Liver (tissue), 8 donors: ENCODE measurements at regions not wholly inside any gene's neighbourhood (a gene's known extent, or its start where the extent isn't known, plus 50 kb on each side); places are given as distances from the start of the nearest gene placed in this dataset.

Source experiments
- DNase-seq: peaks from one replicate; pipeline ENCODE4 v3.0.0-alpha.2; 2017; ENCODE audit warnings: low spot score
- H3K27ac ChIP-seq, 2 donors: one replicate each; pipeline ENCODE4 v1.7.0; 2013; ENCODE audit warnings: inconsistent platforms in 2 of 2, low read length in 2 of 2, control low read depth in 1 of 2, low read depth in 1 of 2, mild to moderate bottlenecking in 1 of 2
- H3K27me3 ChIP-seq, 4 donors: one replicate each; pipeline versions ENCODE4 v1.6.1 to v1.7.0; 2013; ENCODE audit warnings: low read length in 3 of 4, inconsistent platforms in 1 of 4, mild to moderate bottlenecking in 1 of 4, moderate library complexity in 1 of 4; ENCODE audit not compliant: control insufficient read depth in 4 of 4, insufficient read depth in 4 of 4
- H3K36me3 ChIP-seq, 4 donors: one replicate each; pipeline versions ENCODE4 v1.6.1 to v1.7.0; 2013; ENCODE audit warnings: low read length in 3 of 4, mild to moderate bottlenecking in 3 of 4, low read depth in 1 of 4, moderate library complexity in 1 of 4; ENCODE audit not compliant: control insufficient read depth in 4 of 4, insufficient read depth in 3 of 4
- H3K4me1 ChIP-seq, 4 donors: one replicate each; pipeline versions ENCODE4 v1.6.1 to v1.7.0; 2013; ENCODE audit warnings: low read length in 3 of 4, mild to moderate bottlenecking in 3 of 4, moderate library complexity in 1 of 4; ENCODE audit not compliant: control insufficient read depth in 4 of 4, insufficient read depth in 4 of 4
- H3K4me3 ChIP-seq, 3 donors: one replicate each; pipeline versions ENCODE4 v1.6.1 to v1.7.0; 2013; ENCODE audit warnings: low read length in 3 of 3, control low read depth in 1 of 3, low read depth in 1 of 3, mild to moderate bottlenecking in 1 of 3
- H3K9ac ChIP-seq, 2 donors: one replicate each; pipeline ENCODE4 v1.7.0; 2013; ENCODE audit warnings: low read length in 2 of 2, mild to moderate bottlenecking in 2 of 2, moderate library complexity in 2 of 2, control low read depth in 1 of 2, low read depth in 1 of 2
- H3K9me3 ChIP-seq, 4 donors: one replicate each; pipeline versions ENCODE4 v1.6.1 to v1.7.0; 2013; ENCODE audit warnings: low read length in 3 of 4; ENCODE audit not compliant: control insufficient read depth in 4 of 4
- ATF3 ChIP-seq: IDR thresholded peaks from 2 replicates; pipeline ENCODE4 v1.6.1; 2016; ENCODE audit warnings: antibody characterized with exemption
- CTCF ChIP-seq: fragments of 150-350 bp; IDR thresholded peaks from 2 replicates; pipeline ENCODE4 v1.5.1; 2017; ENCODE audit warnings: improper control_type of control experiment, low read depth, low read length; ENCODE audit not compliant: missing input control
- EGR1 ChIP-seq, 2 donors: IDR thresholded peaks; 2 replicates each; pipeline ENCODE4 v1.6.1; 2016 to 2018; ENCODE audit warnings: antibody characterized with exemption in 2 of 2, low read depth in 2 of 2
- FOXA1 ChIP-seq: IDR thresholded peaks from 2 replicates; pipeline ENCODE4 v1.6.1; 2016; ENCODE audit warnings: antibody characterized with exemption
- FOXA2 ChIP-seq: IDR thresholded peaks from 2 replicates; pipeline ENCODE4 v1.6.1; 2016; ENCODE audit warnings: antibody characterized with exemption
- HNF4A ChIP-seq, 2 donors: conservative IDR thresholded peaks; 2 replicates each; pipeline ENCODE4 v1.6.1; 2016; ENCODE audit warnings: antibody characterized with exemption in 2 of 2, mild to moderate bottlenecking in 2 of 2
- HNF4G ChIP-seq: IDR thresholded peaks from 2 replicates; pipeline ENCODE4 v1.6.1; 2016; ENCODE audit warnings: antibody characterized with exemption
- JUND ChIP-seq, 2 donors: IDR thresholded peaks; 2 replicates each; pipeline ENCODE4 v1.6.1; 2016; ENCODE audit warnings: antibody characterized with exemption in 2 of 2
- MAX ChIP-seq: IDR thresholded peaks from 2 replicates; pipeline ENCODE4 v1.6.1; 2016; ENCODE audit warnings: antibody characterized with exemption
- NR2F2 ChIP-seq: IDR thresholded peaks from 2 replicates; pipeline ENCODE4 v1.6.1; 2016; ENCODE audit warnings: antibody characterized with exemption
- RAD21 ChIP-seq, 2 donors: IDR thresholded peaks; 2 replicates each; pipeline ENCODE4 v1.6.1; 2016; ENCODE audit warnings: antibody characterized with exemption in 2 of 2, mild to moderate bottlenecking in 2 of 2
- REST ChIP-seq: IDR thresholded peaks from 2 replicates; pipeline ENCODE4 v1.6.1; 2016; ENCODE audit warnings: antibody characterized with exemption, mild to moderate bottlenecking
- RXRA ChIP-seq, 2 donors: IDR thresholded peaks; 2 replicates each; pipeline ENCODE4 v1.6.1; 2017 to 2018; ENCODE audit warnings: antibody characterized with exemption in 2 of 2, mild to moderate bottlenecking in 1 of 2
- SP1 ChIP-seq: IDR thresholded peaks from 2 replicates; pipeline ENCODE4 v1.6.1; 2018; ENCODE audit warnings: antibody characterized with exemption, mild to moderate bottlenecking
- TAF1 ChIP-seq: conservative IDR thresholded peaks from 2 replicates; pipeline ENCODE4 v1.6.1; 2016; ENCODE audit warnings: antibody characterized with exemption, mild to moderate bottlenecking
- YY1 ChIP-seq: IDR thresholded peaks from 2 replicates; pipeline ENCODE4 v1.6.1; 2016; ENCODE audit warnings: antibody characterized with exemption, mild to moderate bottlenecking
- ZBTB33 ChIP-seq: IDR thresholded peaks from 2 replicates; pipeline ENCODE4 v1.6.1; 2016; ENCODE audit warnings: antibody characterized with exemption
- WGBS: extraction: QIAGEN DNeasy Blood & Tissue Kit; methylation state at CpG from one replicate; pipeline ENCODE4 v1.1.7; 2013; 5-methylcytosine and 5-hydroxymethylcytosine counted together
- donor health status: healthy.
- donor health status: healthy.
- donor health status: healthy.
- donor health status: healthy.
- donor health status: healthy.

GRCh38 chr13:22967669-22968068, 213.1 kb upstream of the SGCG start:
- H3K27ac ChIP-seq, result no peak overlapping the region
- H3K9ac ChIP-seq, result no peak overlapping the region
- H3K27me3 ChIP-seq, result no peaks in the 10 kb centered on the region
- no peaks in the 10 kb centered on the region for H3K4me1 ChIP-seq
- TF ChIP-seq SP1 (no peak), YY1 (no peak)
- 89% methylated on average over 6 of the region's 6 CpGs for WGBS
- H3K36me3 ChIP-seq, result no peaks in the 10 kb centered on the region
- no peak overlapping the region for H3K4me3 ChIP-seq
- no peaks in the 10 kb centered on the region for H3K9me3 ChIP-seq
- DNase-seq, result no peak

GRCh38 chr13:22979952-22980351, 200.8 kb upstream of the SGCG start:
- TF ChIP-seq CTCF, result no peak
- no peak for TF ChIP-seq HNF4G
- no peak for TF ChIP-seq RXRA (IDR thresholded peaks at IDR 0.05)
- no peak for TF ChIP-seq SP1
- no peak for TF ChIP-seq FOXA1
- no peak for TF ChIP-seq ZBTB33
- TF ChIP-seq ATF3, result no peak
- no peak for TF ChIP-seq YY1
- TF ChIP-seq EGR1 (IDR thresholded peaks at IDR 0.05; ENCODE audit: low read depth in 2 of 2), result no peak
- no peak for TF ChIP-seq JUND (IDR thresholded peaks at IDR 0.05)
- TF ChIP-seq TAF1, result no peak
- no peak for TF ChIP-seq RAD21 (IDR thresholded peaks at IDR 0.05)
- no peak for TF ChIP-seq FOXA2
- no peak for TF ChIP-seq HNF4A (conservative IDR thresholded peaks at IDR 0.05)
- TF ChIP-seq NR2F2, result no peak
- no peak for TF ChIP-seq REST
- TF ChIP-seq MAX, result no peak
- H3K9me3 ChIP-seq, result peaks cover 0 to 8% (median 0%) of the 10 kb centered on the region in 4 donors
- H3K9ac ChIP-seq, result no peak overlapping the region
- 77% methylated on average over 3 of the region's 3 CpGs for WGBS
- H3K4me3 ChIP-seq, result no peak overlapping the region
- no peaks in the 10 kb centered on the region for H3K36me3 ChIP-seq
- DNase-seq, result no peak
- H3K4me1 ChIP-seq, result no peaks in the 10 kb centered on the region
- H3K27ac ChIP-seq, result no peak overlapping the region
- H3K27me3 ChIP-seq, result no peaks in the 10 kb centered on the region
